ENCODE measurements at regions not wholly inside any gene's neighbourhood (a gene's known extent, or its start where the extent isn't known, plus 50 kb on each side); places are given as distances from the start of the nearest gene placed in this dataset.

- TF ChIP-seq, protein P1, sequence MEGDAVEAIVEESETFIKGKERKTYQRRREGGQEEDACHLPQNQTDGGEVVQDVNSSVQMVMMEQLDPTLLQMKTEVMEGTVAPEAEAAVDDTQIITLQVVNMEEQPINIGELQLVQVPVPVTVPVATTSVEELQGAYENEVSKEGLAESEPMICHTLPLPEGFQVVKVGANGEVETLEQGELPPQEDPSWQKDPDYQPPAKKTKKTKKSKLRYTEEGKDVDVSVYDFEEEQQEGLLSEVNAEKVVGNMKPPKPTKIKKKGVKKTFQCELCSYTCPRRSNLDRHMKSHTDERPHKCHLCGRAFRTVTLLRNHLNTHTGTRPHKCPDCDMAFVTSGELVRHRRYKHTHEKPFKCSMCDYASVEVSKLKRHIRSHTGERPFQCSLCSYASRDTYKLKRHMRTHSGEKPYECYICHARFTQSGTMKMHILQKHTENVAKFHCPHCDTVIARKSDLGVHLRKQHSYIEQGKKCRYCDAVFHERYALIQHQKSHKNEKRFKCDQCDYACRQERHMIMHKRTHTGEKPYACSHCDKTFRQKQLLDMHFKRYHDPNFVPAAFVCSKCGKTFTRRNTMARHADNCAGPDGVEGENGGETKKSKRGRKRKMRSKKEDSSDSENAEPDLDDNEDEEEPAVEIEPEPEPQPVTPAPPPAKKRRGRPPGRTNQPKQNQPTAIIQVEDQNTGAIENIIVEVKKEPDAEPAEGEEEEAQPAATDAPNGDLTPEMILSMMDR (conservative IDR thresholded peaks at IDR 0.05; ENCODE audit: low read length): no peak
- TF ChIP-seq EZH2phosphoT487 (IDR thresholded peaks at IDR 0.05; ENCODE audit: borderline replicate concordance): no peak
These were observed 1017.7 kb upstream of the CRIM1 start for GRCh38 chr2:35337922-35338321.
